ENCODE measurements at regions not wholly inside any gene's neighbourhood (a gene's known extent, or its start where the extent isn't known, plus 50 kb on each side); places are given as distances from the start of the nearest gene placed in this dataset.
"Not testable (repeated sequence)": the region's sequence is repeated elsewhere in the genome, so short reads cannot be mapped to it uniquely, and the experiment has no call there.

DNA sequence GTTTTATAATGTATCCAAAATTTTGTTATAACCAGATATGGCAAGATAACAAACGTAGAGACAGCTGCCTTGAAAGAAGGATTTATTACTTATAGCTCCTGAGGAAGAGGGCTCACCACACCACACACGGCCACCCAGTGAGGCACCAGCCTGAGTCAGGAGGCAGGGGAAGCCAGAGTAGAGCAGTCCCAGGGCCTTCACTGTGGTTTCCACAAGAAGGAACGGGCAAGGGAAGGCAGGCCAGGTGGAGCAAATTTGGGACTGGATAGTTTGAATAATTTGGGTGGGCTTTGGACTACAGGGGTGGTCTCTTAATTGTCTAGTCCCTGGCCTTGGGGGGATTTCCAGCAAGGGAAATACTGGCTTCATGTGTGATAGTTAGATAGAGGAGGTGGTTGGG, 72.5 kb downstream of the RRAGC start:
- no peak for DNase-seq

DNA sequence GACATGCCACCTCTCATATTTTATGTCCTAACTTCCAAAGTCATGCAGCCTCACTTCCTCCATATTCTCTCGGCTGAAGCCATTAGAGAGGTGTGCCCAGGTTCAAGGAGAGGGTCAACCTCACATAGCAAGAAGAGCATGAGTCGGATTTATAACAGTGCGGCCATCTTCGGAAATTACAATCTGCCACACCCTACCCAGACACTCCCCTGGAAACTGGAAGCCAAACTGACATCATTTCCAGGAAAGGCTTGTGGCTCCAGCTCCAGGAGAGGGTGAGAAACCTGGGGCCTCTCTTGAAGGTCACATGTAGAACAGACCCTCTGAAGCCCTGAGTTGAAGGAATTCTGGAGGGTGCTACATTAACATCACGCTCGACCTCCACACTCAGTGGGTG, 73.5 kb downstream of the RRAGC start:
- DNase-seq, result no peak

DNA sequence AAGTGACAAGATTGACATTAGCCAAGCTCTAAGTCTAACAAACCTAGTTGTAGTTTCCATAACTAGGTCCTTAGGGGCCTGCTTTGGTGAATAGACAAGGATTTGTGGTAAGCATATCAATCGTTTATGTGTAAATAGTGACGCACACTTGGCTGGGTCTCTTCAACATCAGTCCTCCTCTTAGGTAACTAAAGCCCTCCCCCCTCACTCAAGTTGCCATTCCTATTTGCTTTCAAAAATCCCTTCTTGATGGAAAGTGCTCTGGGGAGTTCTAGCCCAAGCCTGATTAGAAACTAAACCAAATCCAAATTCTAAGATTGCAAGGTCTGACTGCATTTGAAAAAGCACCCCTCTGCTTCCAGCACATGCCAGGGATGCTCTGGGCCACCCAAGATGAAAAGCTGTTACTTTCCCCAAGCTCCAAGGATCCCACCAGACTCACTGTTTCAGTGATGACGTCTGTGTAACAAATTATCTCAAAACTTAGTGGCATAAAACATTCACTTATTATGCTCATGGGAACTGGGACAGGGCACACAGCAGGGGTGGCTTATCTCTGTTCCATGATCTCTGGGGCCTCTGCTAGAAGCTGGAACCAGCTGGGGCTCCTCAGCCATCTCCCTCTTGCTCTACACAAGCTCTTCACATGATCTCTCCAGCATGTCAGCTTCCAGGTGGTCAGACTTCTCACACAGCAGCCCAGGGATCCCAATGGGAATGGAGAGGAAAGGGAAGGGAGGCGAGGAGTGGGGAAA, 74.1 kb downstream of the RRAGC start:
- DNase-seq, result no peak

DNA sequence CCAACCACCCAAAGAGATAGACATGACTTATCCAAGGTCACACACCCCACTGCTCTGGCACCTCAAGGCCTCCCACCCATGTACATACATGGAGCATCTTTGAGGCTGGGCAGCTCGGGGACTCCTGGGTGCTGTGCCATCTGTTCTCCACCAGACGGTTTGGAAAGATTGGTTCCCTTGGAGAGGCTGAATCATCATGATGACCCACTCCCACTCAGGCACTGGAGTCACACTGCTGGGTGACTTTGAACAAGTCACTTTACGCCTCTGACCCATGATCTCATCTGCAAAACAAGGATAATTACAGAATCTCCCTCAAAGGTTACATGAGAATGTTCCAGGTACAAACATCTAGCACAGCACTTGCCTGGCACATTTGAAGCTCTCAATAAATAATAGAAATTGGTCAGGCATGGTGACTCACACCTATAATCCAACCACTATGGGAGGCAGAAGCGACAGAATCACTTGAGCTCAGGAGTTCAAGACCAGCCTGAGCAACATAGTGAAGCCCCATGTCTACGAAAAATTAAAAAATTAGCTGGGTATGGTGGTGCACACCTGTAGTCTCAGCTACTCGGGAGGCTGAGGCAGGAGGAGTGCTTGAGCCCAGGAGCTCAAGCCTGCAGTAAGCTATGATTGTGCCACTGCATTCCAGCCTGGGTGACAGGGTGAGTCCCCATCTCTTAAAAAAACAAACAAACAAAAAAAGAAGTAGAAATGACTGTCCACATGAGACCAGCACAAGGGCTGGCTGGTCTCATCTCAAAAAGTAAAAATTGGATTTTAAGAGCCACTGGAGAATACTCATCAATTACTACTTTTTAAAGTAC, 74.9 kb downstream of the RRAGC start:
- no peak for DNase-seq

DNA sequence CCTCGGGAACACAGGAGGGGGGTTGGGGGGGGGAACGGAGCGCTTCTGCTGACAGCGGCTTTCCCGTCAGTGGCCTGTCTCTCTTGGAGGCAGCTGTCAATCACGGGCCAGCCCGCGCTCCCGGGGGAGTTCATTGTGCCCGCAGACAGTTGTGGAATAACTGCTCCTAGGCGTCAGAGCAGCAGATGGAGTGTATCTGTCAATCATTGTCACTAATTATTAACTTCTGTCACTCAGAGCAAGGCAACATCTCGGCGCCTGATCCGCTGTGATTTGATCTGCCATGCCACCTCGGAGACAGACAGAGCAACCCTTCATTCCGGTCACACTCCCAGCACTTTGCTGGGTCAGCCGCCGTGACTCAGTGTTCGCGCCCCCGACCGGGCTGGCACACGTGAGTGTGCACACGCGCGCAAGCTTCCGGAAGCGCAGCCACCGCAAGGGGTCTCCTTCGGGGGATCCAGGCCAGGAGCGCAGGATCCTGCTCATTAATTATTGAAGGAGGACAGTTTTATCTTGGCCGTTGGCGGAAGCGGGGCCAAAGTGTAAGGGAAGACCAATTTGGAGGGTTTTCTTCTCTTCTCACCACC, 75.8 kb downstream of the RRAGC start:
- no peak for DNase-seq

DNA sequence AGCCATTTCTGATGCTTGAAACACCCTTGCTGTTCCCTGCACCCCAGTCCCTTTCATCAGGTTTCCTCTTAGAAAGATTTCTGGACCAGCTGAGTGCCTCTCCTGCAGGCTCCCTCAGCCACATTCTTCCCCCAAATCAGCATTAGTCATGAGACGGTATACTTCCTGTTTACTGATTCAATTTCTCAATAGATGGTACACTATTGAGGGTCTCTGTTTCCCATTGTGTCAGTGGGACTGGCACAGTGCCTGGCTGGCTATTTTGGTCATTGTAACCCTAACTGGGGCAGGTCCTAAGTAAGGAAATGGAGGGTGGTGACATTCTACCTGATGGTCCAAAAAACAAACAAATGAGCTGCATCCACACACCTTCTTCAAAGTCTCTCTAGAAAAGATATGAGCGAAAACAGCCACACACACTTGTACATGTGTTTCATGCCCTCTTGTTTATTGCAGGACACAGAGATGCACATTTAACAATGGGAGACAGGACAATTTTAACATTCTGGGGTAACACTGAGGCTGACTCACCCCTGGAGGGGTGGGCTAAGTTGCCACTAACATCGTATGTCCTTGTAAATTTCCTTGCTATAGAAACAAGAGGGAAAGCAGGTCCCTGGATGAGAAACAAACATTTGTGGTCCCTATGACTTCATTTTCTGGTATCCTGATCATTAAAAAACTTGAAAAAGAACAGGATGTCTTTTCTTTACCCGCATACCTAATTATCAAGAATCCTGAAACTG, 77.5 kb downstream of the RRAGC start:
- no peak for DNase-seq

DNA sequence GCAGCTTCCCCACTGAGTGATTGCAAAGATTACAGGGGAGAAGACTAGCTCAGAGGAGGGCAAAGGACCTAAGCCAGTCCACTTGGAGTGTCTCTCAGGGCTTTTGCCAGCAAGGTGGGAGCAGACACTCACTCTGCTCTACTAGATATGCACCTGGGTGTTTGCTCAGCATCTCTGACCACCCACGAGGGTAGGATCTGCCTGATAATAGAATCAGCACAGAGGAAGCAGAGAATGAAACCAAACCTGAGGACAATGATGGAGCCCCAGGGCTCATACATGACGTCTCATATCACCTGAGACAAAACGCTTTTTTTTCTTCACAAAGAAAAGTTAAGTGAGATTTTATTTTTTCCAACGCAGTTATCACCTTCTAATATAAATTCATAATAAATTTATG, 79.4 kb downstream of the RRAGC start:
- no peak for DNase-seq

DNA sequence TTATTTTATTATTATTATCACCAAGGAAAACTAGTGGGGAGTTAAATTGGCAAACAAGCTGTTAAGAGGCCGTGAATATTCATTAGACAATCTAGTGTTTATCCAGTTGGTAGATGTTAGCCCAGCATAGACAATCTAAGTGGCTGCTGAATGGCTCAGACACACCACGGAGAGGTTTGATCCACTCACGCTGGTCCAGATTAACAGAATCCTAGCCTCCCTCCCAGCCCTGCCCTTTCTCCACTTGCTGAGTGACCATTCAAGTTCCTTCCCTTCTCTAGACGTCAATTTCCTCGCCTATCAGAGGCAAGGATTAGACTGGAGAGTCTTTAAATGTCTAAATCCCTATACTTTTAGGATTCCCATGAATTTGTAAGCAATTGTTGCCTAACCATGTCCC, 80.1 kb downstream of the RRAGC start:
- DNase-seq, result no peak

DNA sequence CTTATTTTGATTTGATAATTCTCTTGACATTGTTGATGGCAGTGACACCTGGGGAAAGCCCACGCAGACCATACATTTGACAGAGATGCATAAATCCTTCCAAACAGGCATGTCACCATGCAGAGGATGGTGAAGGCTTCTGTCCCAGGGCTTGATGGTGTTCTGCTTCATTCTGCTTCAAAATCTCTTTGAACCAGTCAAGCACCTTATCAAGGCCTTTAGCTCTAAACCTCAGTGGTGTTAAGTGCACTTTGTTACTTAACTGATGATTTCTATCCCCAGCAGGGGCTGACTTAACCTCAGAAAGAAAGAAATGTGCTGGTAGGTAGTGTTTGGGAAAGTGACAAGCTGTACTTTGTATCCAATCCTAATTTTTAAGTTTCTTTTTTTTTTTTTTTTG, 81.1 kb downstream of the RRAGC start:
- no peak for DNase-seq

DNA sequence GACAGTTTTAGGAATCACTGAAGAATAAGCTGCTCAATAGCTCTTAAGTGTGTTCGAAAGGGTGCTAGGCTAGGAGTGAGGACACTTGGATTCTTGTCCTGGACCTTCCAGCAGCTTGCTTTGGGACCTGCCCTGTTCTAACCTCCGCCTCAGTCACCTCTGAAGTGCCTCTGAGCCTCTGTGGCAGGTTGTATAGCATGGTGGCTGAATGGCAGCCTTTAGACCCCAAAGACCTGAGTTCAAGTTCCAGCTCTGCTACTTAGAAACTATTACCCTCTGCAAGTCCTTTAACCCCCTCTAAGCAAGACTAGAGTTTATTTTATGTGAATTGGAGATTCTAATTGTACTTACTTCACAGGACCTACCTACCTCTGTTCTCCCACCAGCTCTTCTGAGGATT, 81.5 kb downstream of the RRAGC start:
- no peak for DNase-seq

DNA sequence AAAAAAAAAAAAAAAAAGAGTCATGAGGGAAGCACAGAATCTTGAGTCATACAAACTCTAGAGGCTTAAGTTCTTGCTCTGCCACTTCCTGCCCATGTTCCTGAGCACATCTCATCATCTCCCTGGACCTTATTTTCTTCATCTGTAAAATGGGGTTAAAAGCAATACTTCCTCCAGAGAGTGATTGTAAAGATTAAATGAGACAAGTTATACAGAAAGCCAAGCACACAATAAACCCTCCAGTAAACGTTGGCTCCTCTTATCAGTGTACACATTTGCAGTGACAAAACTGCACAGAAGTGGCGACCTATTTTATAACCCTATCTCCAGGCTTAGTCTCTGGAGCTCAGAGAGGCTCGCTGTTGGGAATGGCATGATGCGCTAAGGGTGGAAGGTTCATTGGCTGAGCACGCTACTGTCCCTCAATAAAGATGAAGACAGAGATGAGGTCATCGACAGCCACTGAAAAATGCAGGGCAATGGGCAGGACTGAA, 82.1 kb downstream of the RRAGC start:
- no peak for DNase-seq

DNA sequence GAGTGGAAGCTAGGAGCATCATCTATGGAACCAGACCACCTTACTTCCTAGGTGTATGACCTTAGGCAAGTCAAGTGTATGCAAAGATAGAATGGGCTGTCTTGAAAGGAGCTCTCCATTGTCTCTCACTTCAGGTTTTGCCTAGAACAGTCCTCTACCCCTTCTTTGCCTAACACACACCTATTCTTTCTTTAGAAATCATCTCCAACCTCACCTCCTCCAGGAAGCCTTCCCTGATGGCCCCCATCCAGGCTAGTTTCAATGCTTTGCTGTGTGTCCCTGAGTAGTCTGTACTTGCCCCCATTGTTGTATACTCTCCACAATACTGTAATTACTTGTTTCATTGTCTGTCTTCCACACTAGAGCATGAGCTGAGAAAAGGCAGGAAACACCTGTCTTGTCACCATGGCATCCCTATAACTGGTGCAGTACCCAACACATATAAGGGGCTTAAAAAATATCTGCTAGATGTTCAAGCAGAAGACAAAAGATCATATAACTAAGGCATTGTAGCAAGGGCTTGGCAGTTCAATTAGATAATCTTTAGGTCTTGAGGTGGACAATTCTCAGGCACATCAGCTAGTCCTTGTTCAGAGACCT, 83.0 kb downstream of the RRAGC start:
- no peak for DNase-seq

DNA sequence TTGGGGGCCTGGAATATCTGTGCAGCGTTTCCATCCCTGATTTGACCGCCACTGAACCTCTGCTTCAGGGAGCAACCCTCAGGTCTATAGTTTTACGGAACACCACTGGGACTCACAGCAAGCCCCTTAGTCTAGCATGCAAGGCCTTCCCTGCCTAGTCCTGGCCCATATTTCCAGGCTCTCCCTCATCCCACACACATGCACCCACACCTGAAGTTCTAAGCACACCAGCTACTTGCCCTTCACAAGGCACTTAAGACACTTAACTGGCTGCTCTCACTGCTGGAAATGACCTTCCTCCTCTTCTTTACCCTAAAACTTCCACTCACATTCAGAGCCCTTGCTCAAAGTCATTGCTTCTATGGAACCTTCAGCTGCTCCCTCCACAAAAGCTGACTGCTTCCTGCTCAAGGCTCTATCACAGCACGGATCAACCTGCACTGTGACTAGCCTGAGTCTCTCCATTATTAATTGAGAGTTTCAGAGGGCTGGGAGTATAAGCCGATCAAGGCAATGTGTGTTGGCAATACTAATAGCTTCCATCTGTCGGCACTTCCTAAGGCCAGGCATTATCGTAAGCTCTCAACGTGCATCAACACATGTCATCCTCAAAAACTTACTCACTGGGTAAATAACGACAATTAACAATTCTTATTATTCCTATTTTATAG, 84.3 kb downstream of the RRAGC start:
- no peak for DNase-seq

DNA sequence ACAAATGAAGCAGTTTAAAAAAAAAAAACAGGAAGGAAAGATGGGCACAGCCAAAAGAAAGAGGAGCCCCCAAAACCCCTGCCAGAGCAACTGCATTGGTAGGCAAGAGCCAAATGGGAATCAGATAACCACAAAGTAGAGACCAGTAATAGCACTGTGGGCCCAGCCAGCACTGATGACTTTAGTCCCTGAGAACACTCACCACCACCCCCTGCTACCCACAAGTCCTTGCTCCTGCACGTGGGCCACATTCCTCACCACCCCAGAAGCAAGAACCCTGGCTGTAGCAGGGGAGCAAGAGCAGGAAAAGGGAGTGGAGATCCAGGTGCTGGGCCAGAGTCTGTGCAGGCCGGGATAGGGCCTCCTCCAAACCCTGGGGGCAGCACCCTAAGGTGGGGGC, 86.1 kb downstream of the RRAGC start:
- no peak for DNase-seq

DNA sequence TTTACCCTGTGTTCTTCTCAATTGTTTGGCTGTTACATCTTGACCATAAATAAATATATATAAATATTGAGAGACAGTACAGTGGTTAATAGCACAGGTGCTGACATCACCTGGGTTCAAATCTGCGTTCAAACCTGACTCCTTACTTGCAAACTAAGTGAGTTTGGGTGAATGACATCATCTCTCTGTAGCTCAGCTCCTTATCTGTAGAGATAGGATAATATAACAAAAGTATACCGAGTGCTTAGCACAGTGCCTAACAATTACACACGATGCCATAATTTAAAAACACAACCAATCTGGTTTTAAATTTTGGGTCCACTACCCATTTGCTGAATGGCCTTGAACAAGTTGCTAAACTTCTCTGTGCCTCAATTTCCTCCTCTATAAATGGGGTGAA, 86.6 kb downstream of the RRAGC start:
- no peak for DNase-seq

DNA sequence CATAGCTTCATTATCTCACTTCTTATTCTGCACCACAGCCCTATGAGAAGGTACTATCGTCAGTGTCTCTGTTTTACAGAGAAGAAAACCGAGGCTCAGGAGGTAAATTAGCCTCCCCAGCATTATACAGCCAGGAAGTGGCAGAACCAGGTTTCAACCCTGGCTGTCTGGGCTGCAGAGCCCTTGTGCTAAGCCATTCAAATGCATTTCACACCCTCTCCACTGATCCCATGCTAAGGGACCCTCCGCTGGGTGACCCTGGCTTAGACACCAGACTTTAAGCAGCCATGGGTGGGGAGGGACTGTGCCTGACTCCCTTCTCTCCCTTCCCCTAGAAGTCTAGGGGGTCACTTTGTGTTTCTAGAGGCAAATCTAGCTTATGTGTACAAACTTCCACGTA, 87.5 kb downstream of the RRAGC start:
- no peak for DNase-seq

DNA sequence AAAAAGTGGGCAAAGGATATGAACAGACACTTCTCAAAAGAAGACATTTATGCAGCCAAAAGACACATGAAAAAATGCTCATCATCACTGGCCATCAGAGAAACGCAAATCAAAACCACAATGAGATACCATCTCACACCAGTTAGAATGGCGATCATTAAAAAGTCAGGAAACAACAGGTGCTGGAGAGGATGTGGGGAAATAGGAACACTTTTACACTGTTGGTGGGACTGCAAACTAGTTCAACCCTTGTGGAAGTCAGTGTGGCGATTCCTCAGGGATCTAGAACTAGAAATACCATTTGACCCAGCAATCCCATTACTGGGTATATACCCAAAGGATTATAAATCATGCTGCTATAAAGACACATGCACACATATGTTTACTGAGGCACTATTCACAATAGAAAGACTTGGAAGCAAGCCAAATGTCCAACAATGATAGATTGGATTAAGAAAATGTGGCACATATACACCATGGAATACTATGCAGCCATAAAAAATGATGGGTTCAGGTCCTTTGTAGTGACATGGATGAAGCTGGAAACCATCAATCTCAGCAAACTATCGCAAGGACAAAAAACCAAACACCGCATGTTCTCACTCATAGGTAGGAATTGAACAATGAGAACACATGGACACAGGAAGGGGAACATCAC, 88.9 kb downstream of the RRAGC start:
- DNase-seq, result not testable (repeated sequence)

DNA sequence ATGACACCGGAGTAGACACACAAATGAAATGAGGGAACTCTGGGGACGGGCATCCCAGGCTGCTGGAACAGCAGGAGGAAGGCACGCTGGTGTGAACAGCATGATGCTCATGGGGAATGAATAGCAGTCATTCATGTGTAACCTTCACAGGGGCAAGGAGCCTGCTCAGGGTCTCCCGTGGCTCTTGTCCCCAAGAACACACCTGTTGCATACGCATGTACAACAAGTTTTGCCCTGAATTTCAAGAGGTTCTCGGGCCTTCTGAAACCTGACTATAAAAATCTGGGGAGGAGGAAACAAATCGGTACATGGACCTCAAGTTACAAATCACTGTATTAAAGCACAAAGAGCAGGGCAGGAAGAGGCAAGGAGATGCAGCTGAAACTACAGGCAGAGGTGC, 93.4 kb downstream of the RRAGC start:
- DNase-seq, result no peak

DNA sequence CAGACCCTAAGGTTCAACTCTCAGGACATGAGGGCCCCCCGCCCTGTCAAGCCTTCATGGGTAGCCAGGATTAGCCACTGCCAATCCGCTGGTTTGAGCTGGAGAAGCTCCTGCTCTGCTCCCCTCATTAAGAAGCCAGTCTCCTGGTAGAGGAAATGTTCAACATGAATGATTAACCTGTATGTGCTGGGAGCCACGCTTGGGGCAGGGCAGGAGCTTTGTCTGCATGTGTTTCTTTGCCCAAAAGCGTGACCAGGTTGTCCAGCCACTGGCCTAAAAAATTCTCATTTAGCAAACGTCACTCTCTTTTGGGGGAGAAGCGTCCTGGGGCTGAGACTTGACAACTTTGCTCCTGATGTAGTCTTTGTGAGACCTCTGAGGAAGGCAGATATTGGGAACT, 96.5 kb downstream of the RRAGC start:
- no peak for DNase-seq

DNA sequence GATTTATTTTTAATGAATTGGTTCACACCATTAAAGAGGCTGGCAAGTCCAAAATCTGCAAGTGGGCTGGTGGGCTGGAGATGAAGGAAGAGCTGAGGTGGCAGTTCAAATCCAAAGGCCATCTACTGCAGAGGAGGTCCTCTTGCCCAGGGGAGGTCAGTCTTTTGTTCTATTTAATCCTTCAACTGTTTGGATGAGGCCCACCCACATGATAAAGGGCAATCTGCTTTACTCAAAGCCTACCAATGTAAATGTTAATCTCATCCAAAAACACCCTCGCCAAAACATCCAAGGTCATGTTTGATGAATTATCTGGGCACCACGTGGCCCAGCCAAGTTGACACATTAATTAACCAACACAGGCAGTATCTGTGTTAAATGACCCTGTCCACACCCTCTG, 99.0 kb downstream of the RRAGC start:
- DNase-seq, result no peak

DNA sequence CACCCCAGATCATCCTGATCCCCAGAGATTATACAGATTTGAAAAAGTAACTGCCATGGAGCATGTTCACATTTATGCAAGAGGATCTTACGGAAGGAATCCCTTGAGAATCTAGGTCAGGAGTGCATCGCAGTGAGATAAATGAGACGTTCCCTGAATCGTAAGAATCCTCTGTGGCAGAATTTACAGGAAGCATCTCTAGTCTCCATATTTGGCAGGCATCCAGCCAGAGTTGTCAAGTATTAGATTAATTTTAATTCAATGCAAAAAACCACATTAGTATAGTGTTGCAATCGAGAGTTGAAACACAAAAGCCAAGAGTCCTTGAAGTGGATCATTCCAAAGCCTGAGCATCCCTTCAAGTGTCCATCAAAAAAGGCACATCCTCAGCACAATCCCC, 100.8 kb downstream of the RRAGC start:
- no peak for DNase-seq
